Thoracic aorta (tissue), 2 donors: ENCODE measurements at regions not wholly inside any gene's neighbourhood (a gene's known extent, or its start where the extent isn't known, plus 50 kb on each side); places are given as distances from the start of the nearest gene placed in this dataset.

ENCODE experiments used
- ATAC-seq: fragments of 150-250 bp; one replicate; pipeline ENCODE4 v1.8.0; 2017; ENCODE audit warnings: low read depth; ENCODE audit not compliant: insufficient number of reproducible peaks, low FRiP score
- DNase-seq: peaks from one replicate; pipeline ENCODE4 v3.0.0-alpha.2; 2020; ENCODE audit warnings: low spot score
- H3K27ac ChIP-seq, 2 donors: fragments of 200-600 bp; sonication (generic); 1 replicate in 1 of 2; 2 replicates in 1 of 2; pipeline ENCODE4 v1.5.1; 2016; ENCODE audit warnings: mild to moderate bottlenecking in 2 of 2, moderate library complexity in 2 of 2
- H3K27me3 ChIP-seq: fragments of 200-600 bp; sonication (generic); replicated peaks from 2 replicates; pipeline ENCODE4 v1.6.0; 2016; ENCODE audit warnings: mild to moderate bottlenecking; ENCODE audit not compliant: insufficient read depth
- H3K36me3 ChIP-seq: fragments of 200-600 bp; sonication (generic); one replicate; pipeline ENCODE4 v1.5.1; 2016
- H3K4me1 ChIP-seq, 2 donors: fragments of 200-600 bp; sonication (generic); 1 replicate in 1 of 2; 2 replicates in 1 of 2; pipeline versions ENCODE4 v1.5.1 to v1.6.0; 2016; ENCODE audit warnings: low read depth in 2 of 2, mild to moderate bottlenecking in 1 of 2; ENCODE audit not compliant: control insufficient read depth in 1 of 2
- H3K4me3 ChIP-seq: fragments of 200-600 bp; sonication (generic); 2 replicates; pipeline ENCODE4 v1.5.1; 2016; ENCODE audit warnings: mild to moderate bottlenecking
- H3K9me3 ChIP-seq: fragments of 200-600 bp; sonication (generic); 2 replicates; pipeline ENCODE4 v1.5.1; 2016
- CTCF ChIP-seq: fragments of 200-600 bp; sonication (generic); IDR thresholded peaks from one replicate; pipeline ENCODE4 v1.5.1; 2019; ENCODE audit warnings: antibody characterized with exemption

GRCh38 chr2:21856708-21857107, 732.9 kb downstream of the TDRD15 start:
- no peaks in the 10 kb centered on the region for H3K9me3 ChIP-seq
- no peak for TF ChIP-seq CTCF
- DNase-seq (no peak), ATAC-seq (no peak)
- H3K27me3 ChIP-seq = no peaks in the 10 kb centered on the region
- no peak overlapping the region for H3K27ac ChIP-seq
- H3K36me3 ChIP-seq = no peaks in the 10 kb centered on the region
- H3K4me3 ChIP-seq = no peak overlapping the region
- H3K4me1 ChIP-seq = no peaks in the 10 kb centered on the region

- H3K27ac ChIP-seq = no peak overlapping the region
- no peaks in the 10 kb centered on the region for H3K36me3 ChIP-seq
- no peaks in the 10 kb centered on the region for H3K9me3 ChIP-seq
- H3K4me3 ChIP-seq = no peak overlapping the region
- no peaks in the 10 kb centered on the region for H3K4me1 ChIP-seq
- no peaks in the 10 kb centered on the region for H3K27me3 ChIP-seq
- DNase-seq (no peak), ATAC-seq (no peak)
- no peak for TF ChIP-seq CTCF
Observed at GRCh38 chr2:21860907-21861306, 737.1 kb downstream of the TDRD15 start.

- Histone ChIP-seq H3K4me3 (no peak overlapping the region), H3K27ac (no peak overlapping the region), H3K9me3 (no peaks in the 10 kb centered on the region), H3K27me3 (no peaks in the 10 kb centered on the region), H3K36me3 (no peaks in the 10 kb centered on the region), H3K4me1 (no peaks in the 10 kb centered on the region)
- no peak for TF ChIP-seq CTCF
- DNase-seq = no peak
- ATAC-seq = no peak
Observed at GRCh38 chr2:21866316-21866715, 742.5 kb downstream of the TDRD15 start.

GRCh38 chr2:21887881-21888280, 764.1 kb downstream of the TDRD15 start:
- peaks cover 6% of the 10 kb centered on the region in 2 donors for H3K4me1 ChIP-seq
- no peak for TF ChIP-seq CTCF
- ATAC-seq (no peak), DNase-seq (no peak)
- no peaks in the 10 kb centered on the region for H3K27me3 ChIP-seq
- H3K27ac ChIP-seq = no peak overlapping the region
- H3K9me3 ChIP-seq = no peaks in the 10 kb centered on the region
- no peak overlapping the region for H3K4me3 ChIP-seq
- H3K36me3 ChIP-seq = no peaks in the 10 kb centered on the region

GRCh38 chr2:21890041-21890440, 766.3 kb downstream of the TDRD15 start:
- Histone ChIP-seq H3K9me3 (no peaks in the 10 kb centered on the region), H3K27me3 (no peaks in the 10 kb centered on the region), H3K4me1 (peaks cover 6% of the 10 kb centered on the region in 2 donors), H3K36me3 (no peaks in the 10 kb centered on the region), H3K27ac (no peak overlapping the region), H3K4me3 (no peak overlapping the region)
- ATAC-seq (no peak), DNase-seq (no peak)
- TF ChIP-seq CTCF = no peak
